C4-2B (cell line): ENCODE measurements at regions not wholly inside any gene's neighbourhood (a gene's known extent, or its start where the extent isn't known, plus 50 kb on each side); places are given as distances from the start of the nearest gene placed in this dataset.

Experiments used
- ZFX ChIP-seq: fragments of 450-650 bp; IDR thresholded peaks from 2 replicates; pipeline ENCODE4 v1.6.1; 2017
- TF ChIP-seq, protein P1 (sequence below): fragments of 450-650 bp; conservative IDR thresholded peaks from 2 replicates; pipeline ENCODE4 v1.5.1; 2017; ENCODE audit warnings: mild to moderate bottlenecking

DNA sequence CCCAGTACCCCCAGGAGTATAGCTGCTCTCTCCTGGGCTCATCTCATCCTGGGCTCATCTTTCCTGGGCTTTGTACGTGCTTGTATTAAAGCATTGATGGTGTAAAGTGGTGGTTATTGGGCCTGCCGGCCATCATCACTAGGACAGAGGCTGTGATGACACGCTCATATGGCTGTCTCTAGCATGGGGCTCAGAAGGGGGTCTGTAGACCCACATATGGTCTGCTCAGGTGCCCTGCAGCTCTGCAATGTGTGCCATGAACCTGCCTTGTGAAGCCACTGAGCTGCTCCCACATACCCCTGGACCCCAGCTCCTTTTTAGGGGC lies 143.4 kb downstream of the CDC5L start:
- TF ChIP-seq, protein P1, sequence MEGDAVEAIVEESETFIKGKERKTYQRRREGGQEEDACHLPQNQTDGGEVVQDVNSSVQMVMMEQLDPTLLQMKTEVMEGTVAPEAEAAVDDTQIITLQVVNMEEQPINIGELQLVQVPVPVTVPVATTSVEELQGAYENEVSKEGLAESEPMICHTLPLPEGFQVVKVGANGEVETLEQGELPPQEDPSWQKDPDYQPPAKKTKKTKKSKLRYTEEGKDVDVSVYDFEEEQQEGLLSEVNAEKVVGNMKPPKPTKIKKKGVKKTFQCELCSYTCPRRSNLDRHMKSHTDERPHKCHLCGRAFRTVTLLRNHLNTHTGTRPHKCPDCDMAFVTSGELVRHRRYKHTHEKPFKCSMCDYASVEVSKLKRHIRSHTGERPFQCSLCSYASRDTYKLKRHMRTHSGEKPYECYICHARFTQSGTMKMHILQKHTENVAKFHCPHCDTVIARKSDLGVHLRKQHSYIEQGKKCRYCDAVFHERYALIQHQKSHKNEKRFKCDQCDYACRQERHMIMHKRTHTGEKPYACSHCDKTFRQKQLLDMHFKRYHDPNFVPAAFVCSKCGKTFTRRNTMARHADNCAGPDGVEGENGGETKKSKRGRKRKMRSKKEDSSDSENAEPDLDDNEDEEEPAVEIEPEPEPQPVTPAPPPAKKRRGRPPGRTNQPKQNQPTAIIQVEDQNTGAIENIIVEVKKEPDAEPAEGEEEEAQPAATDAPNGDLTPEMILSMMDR = no peak
- no peak for TF ChIP-seq ZFX
